ENCODE measurements at regions not wholly inside any gene's neighbourhood (a gene's known extent, or its start where the extent isn't known, plus 50 kb on each side); places are given as distances from the start of the nearest gene placed in this dataset.

DNA sequence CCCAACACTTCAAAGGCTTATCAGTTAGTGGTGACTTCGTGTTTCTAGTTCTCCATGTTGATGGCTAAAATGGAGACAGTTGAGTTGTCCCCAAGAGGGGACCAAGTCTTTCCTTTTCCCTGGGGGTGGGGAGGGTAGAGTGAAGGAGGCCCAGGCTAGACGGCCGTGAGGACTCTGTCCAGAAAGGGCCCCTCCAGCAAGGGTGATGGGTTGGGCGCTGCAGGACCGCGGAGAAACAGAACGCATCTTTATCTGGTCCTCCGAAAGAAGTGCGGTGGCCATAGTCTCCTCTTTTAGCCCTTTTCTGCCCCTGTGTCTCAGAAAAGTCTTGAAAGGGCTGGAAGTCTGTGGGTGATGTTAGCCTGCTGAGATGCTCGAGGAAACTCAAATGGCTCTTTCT is 153.2 kb downstream of the GLI2 start:
- no peak for DNase-seq (ENCODE audit: low spot score)
- no peak overlapping the region for H3K4me3 ChIP-seq (ENCODE audit: severe bottlenecking)
- ATAC-seq (ENCODE audit: low read depth): no peak
- H3K4me1 ChIP-seq (ENCODE audit: insufficient read depth, poor library complexity, severe bottlenecking): no peaks in the 10 kb centered on the region
- H3K9me3 ChIP-seq (ENCODE audit: severe bottlenecking): no peaks in the 10 kb centered on the region
- TF ChIP-seq, protein P1, sequence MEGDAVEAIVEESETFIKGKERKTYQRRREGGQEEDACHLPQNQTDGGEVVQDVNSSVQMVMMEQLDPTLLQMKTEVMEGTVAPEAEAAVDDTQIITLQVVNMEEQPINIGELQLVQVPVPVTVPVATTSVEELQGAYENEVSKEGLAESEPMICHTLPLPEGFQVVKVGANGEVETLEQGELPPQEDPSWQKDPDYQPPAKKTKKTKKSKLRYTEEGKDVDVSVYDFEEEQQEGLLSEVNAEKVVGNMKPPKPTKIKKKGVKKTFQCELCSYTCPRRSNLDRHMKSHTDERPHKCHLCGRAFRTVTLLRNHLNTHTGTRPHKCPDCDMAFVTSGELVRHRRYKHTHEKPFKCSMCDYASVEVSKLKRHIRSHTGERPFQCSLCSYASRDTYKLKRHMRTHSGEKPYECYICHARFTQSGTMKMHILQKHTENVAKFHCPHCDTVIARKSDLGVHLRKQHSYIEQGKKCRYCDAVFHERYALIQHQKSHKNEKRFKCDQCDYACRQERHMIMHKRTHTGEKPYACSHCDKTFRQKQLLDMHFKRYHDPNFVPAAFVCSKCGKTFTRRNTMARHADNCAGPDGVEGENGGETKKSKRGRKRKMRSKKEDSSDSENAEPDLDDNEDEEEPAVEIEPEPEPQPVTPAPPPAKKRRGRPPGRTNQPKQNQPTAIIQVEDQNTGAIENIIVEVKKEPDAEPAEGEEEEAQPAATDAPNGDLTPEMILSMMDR (IDR thresholded peaks at IDR 0.05; ENCODE audit: poor library complexity, severe bottlenecking): no peak
- no peaks in the 10 kb centered on the region for H3K36me3 ChIP-seq (ENCODE audit: low read depth)
- no peaks in the 10 kb centered on the region for H3K27me3 ChIP-seq (ENCODE audit: insufficient read depth, poor library complexity, severe bottlenecking)
- H3K27ac ChIP-seq (ENCODE audit: poor library complexity, severe bottlenecking): no peak overlapping the region

DNA sequence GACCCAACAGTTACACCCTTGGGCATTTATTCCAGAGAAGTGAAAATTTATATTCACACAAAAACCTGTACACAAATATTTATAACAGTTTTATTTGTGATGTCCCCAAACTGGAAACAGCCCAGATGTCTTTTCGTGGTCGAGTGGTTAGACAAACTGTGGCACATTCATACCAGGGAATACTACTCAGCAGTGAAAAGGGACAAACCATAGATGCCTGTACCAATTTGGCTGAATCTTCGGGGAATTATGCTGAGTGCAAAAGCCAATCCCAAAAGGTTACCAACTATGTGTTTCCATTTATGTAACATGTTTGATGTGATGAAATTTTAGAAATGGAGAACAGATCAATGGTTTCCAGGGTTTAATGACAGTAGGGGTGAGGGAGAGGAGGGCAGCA is 154.3 kb downstream of the GLI2 start:
- no peaks in the 10 kb centered on the region for H3K36me3 ChIP-seq (ENCODE audit: low read depth)
- H3K4me3 ChIP-seq (ENCODE audit: severe bottlenecking): no peak overlapping the region
- no peaks in the 10 kb centered on the region for H3K4me1 ChIP-seq (ENCODE audit: insufficient read depth, poor library complexity, severe bottlenecking)
- H3K27ac ChIP-seq (ENCODE audit: poor library complexity, severe bottlenecking): no peak overlapping the region
- DNase-seq (ENCODE audit: low spot score) (no peak), ATAC-seq (ENCODE audit: low read depth) (no peak)
- no peaks in the 10 kb centered on the region for H3K9me3 ChIP-seq (ENCODE audit: severe bottlenecking)
- no peaks in the 10 kb centered on the region for H3K27me3 ChIP-seq (ENCODE audit: insufficient read depth, poor library complexity, severe bottlenecking)
- TF ChIP-seq, protein P1 (IDR thresholded peaks at IDR 0.05; ENCODE audit: poor library complexity, severe bottlenecking): no peak

DNA sequence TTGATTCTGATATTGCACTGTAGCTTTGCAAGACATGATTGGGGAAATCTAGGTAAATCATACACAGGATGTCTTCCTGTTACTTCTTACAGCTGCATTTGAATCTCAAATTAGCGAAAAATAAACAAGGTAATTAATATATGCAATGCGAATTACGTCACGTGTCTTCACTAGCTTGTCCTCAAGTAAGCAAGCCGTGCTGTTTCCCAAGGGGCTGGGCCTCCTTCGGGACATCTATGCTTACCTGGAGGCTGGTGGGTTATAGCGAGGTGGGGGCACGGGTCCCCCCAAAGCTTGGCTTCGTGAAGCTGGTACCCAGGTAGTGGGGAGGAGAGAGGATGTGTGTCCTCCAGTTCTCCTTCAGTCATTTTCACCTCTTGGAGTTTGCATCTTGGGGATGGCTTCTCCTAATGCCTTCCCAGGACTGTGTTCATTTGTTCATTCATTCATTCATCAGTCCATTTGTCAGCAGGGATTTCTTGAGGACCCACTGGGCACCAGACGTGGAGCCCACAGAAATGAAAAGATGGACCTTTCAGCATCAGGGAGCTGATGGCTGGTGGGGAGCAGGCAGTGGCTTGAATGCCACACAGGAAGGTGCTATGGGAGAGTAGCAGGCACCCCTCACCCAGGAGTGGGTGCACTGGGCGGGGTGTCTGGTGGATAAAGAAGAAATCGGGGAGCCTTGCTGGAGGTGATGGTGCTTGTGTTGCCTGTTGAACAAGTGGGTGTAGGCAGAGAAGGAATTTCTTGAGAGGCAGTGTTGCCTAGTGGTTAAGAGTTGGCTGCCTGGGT is 155.1 kb downstream of the GLI2 start:
- no peaks in the 10 kb centered on the region for H3K4me1 ChIP-seq (ENCODE audit: insufficient read depth, poor library complexity, severe bottlenecking)
- H3K9me3 ChIP-seq (ENCODE audit: severe bottlenecking): no peaks in the 10 kb centered on the region
- H3K27ac ChIP-seq (ENCODE audit: poor library complexity, severe bottlenecking): no peak overlapping the region
- H3K36me3 ChIP-seq (ENCODE audit: low read depth): no peaks in the 10 kb centered on the region
- TF ChIP-seq, protein P1 (IDR thresholded peaks at IDR 0.05; ENCODE audit: poor library complexity, severe bottlenecking): no peak
- ATAC-seq (ENCODE audit: low read depth) (no peak), DNase-seq (ENCODE audit: low spot score) (no peak)
- H3K4me3 ChIP-seq (ENCODE audit: severe bottlenecking): no peak overlapping the region
- H3K27me3 ChIP-seq (ENCODE audit: insufficient read depth, poor library complexity, severe bottlenecking): no peaks in the 10 kb centered on the region

DNA sequence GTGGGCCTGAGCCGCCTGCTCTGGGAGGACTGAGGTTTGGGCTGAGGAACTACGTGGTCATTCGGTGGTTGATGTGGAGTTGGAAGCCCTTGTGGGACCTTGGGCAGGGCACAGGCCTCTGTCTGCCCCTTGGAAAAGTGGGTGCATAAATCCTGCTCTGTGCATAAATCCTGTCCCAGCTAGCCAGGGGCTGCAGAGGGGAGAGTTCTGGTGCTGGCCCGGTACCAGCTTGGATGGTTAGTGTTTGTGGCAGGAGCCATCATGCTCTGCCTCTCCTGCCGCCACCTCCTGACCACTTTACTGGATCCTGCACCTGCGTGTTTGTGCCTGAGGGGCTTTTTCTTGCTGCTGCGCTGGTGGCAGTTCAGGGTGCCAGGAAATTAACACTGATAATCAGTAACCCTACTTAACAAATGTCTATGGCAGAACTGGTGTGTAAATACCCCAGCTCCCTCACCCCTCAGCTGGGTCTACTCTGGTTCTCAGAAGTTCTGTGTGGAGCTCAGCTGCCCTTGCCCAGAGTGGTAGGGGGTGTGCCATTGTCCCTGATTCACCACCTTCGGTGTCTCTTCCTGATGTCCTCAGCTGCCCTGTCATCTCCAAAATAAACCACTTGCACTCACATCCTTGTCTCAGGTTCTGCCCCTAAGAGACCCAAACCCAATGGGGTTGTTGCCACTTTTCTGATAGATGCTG is 156.8 kb downstream of the GLI2 start:
- Histone ChIP-seq H3K36me3 (ENCODE audit: low read depth) (no peaks in the 10 kb centered on the region), H3K27ac (ENCODE audit: poor library complexity, severe bottlenecking) (no peak overlapping the region), H3K4me3 (ENCODE audit: severe bottlenecking) (no peak overlapping the region), H3K4me1 (ENCODE audit: insufficient read depth, poor library complexity, severe bottlenecking) (no peaks in the 10 kb centered on the region), H3K9me3 (ENCODE audit: severe bottlenecking) (no peaks in the 10 kb centered on the region), H3K27me3 (ENCODE audit: insufficient read depth, poor library complexity, severe bottlenecking) (no peaks in the 10 kb centered on the region)
- DNase-seq (ENCODE audit: low spot score) (no peak), ATAC-seq (ENCODE audit: low read depth) (no peak)
- TF ChIP-seq, protein P1 (IDR thresholded peaks at IDR 0.05; ENCODE audit: poor library complexity, severe bottlenecking): no peak

Measured in RWPE2 (cell line).